ENCODE measurements at regions not wholly inside any gene's neighbourhood (a gene's known extent, or its start where the extent isn't known, plus 50 kb on each side); places are given as distances from the start of the nearest gene placed in this dataset.
"Not testable (repeated sequence)": the region's sequence is repeated elsewhere in the genome, so short reads cannot be mapped to it uniquely, and the experiment has no call there.

DNA sequence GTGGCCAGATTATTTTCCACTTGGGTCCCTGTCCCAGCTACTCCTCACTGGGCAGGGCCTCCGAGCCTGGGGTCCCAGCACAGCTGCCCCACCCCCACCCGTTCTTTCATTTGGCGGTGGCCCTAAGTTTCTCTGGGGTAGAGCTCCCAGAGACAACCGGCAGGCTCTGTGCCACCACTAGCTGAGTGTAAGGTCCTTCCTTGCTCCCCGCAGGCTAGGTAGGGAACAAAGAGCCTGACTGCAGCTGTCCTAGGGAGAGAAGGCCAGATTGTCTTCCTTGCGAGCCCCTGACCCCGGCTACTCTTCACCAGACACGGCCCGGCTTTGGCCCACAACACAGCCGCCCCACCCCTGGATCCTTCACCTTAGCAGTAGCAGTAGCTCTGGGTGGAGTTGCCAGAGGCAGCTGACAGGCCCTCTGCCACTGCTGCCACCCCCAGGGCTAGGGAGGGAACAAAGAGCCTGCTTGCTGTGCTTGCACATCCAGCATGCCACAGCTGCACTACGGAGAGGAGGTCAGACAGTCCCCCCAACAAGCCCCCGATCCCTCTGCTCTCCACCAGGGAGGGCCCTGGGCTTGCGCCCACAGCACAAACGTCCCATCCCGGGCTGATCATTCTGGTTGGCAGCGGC, 215.9 kb upstream of the POTEB3 start:
- H3K27ac ChIP-seq (replicated peaks); H3K27me3 ChIP-seq (ENCODE audit: low read depth); H3K4me3 ChIP-seq; H3K4me1 ChIP-seq; DNase-seq; H3K9me3 ChIP-seq (replicated peaks); H3K36me3 ChIP-seq; intact Hi-C loops (cut with micrococcal nuclease): not testable (repeated sequence)

DNA sequence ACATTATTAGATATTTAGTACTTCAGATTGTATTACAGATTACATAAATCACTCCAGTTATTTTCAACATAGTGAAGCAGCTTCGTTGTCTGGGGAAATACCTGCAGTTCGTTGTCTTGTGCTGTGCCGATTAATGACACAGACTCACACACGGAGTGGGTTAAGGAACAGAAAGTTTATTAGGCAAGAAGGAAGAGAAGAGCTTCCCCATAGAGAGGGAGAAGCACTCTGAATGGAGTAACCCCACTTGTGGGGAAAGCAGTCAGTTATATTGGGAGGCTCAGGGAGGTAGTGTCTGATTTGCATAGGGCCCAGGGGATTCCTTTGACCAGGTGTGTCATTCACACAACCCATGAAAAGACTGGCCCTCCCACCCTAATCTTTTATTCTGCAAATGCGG, 213.4 kb upstream of the POTEB3 start:
- H3K4me3 ChIP-seq; intact Hi-C loops (cut with micrococcal nuclease): not testable (repeated sequence)

DNA sequence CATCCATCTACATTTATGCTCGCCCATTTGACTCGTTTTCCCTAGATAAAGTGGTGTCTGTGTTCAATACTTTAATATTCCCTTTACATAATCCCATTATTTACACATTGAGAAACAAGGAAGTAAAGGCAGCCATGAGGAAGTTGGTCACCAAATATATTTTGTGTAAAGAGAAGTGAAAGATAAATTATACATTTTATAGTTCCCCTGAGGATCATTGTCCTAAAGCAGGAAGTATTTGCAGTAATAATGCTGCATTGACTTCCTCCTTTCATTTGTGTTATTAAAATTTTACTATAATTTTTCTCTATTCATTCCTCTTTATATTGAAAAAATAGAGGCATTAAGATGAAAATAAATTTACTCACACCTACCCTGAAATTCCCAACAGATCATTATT, 198.5 kb upstream of the POTEB3 start:
- H3K4me1 ChIP-seq; H3K9me3 ChIP-seq (replicated peaks); H3K36me3 ChIP-seq; DNase-seq; H3K4me3 ChIP-seq; H3K27ac ChIP-seq (replicated peaks); H3K27me3 ChIP-seq (ENCODE audit: low read depth); intact Hi-C loops (cut with micrococcal nuclease): not testable (repeated sequence)

More for the DNA sequence above, 213.4 kb upstream of the POTEB3 start:
- not testable (repeated sequence) for DNase-seq; H3K36me3 ChIP-seq; H3K4me1 ChIP-seq; H3K27me3 ChIP-seq (ENCODE audit: low read depth); H3K9me3 ChIP-seq (replicated peaks); H3K27ac ChIP-seq (replicated peaks)

- DNase-seq; H3K4me1 ChIP-seq; H3K9me3 ChIP-seq (replicated peaks); H3K36me3 ChIP-seq; intact Hi-C loops (cut with micrococcal nuclease); H3K27me3 ChIP-seq (ENCODE audit: low read depth); H3K27ac ChIP-seq (replicated peaks); H3K4me3 ChIP-seq: not testable (repeated sequence)
Measured at GRCh38 chr15:21626694-21627093, 186.4 kb upstream of the POTEB3 start.

DNA sequence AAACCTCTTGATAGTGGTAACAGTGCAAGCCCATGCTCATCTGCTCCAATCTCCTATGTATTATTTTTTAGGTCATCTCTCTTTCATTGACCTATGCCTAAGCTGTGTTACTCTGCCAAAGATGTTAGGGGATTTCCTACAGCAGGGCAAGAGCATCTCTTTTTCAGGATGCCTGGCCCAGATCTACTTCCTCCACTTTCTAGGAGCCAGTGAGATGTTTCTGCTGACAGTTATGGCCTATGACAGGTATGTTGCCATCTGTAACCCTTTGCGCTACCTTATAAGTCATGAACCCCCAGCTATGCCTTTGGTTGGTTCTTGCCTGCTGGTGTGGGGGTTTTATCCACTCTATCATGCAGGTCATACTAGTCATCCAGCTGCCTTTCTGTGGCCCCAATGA, 168.9 kb upstream of the POTEB3 start:
- intact Hi-C loops (cut with micrococcal nuclease); H3K36me3 ChIP-seq; H3K9me3 ChIP-seq (replicated peaks); H3K4me3 ChIP-seq; H3K4me1 ChIP-seq; H3K27ac ChIP-seq (replicated peaks); H3K27me3 ChIP-seq (ENCODE audit: low read depth); DNase-seq: not testable (repeated sequence)

DNA sequence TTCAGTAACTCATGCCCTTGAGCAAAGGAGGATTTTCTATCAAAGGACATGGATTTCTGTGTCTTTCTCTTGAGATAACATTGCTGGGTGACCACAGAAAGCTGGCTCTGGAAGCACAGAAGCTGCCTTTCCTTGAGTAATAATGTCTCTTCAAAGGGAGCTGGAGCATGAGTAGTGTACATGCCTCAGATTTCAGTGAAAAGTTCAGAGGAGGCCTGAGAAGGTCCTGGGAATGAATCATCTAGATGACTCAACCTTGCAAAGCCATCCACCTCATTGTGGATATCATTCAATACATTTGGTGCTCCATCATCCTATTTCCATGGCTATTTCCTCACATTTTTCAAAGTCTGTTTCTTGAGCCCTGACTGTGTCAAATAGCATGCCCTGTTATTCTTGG, 125.1 kb upstream of the POTEB3 start:
- H3K9me3 ChIP-seq (replicated peaks); H3K4me3 ChIP-seq; intact Hi-C loops (cut with micrococcal nuclease); H3K4me1 ChIP-seq; H3K27me3 ChIP-seq (ENCODE audit: low read depth); H3K27ac ChIP-seq (replicated peaks); H3K36me3 ChIP-seq; DNase-seq: not testable (repeated sequence)

- H3K36me3 ChIP-seq; DNase-seq; H3K27ac ChIP-seq (replicated peaks); H3K4me1 ChIP-seq; H3K27me3 ChIP-seq (ENCODE audit: low read depth); H3K9me3 ChIP-seq (replicated peaks); intact Hi-C loops (cut with micrococcal nuclease); H3K4me3 ChIP-seq: not testable (repeated sequence)
Measured at GRCh38 chr15:21551809-21552208, 111.5 kb upstream of the POTEB3 start.

GRCh38 chr15:21546182-21546903, 106.0 kb upstream of the POTEB3 start:
- peak overlapping the region; percentile 56 for H3K27ac ChIP-seq (replicated peaks)
- H3K4me3 ChIP-seq; H3K36me3 ChIP-seq; H3K9me3 ChIP-seq (replicated peaks); H3K4me1 ChIP-seq; H3K27me3 ChIP-seq (ENCODE audit: low read depth); intact Hi-C loops (cut with micrococcal nuclease): not testable (repeated sequence)
- DNase-seq, result peak; percentile 16

GRCh38 chr15:21532785-21533184, 92.5 kb upstream of the POTEB3 start:
- DNase-seq; H3K9me3 ChIP-seq (replicated peaks); intact Hi-C loops (cut with micrococcal nuclease); H3K27me3 ChIP-seq (ENCODE audit: low read depth); H3K27ac ChIP-seq (replicated peaks); H3K36me3 ChIP-seq; H3K4me3 ChIP-seq; H3K4me1 ChIP-seq: not testable (repeated sequence)

GRCh38 chr15:21516248-21516647, 75.9 kb upstream of the POTEB3 start:
- DNase-seq; H3K27me3 ChIP-seq (ENCODE audit: low read depth); H3K4me3 ChIP-seq; H3K36me3 ChIP-seq; H3K9me3 ChIP-seq (replicated peaks); intact Hi-C loops (cut with micrococcal nuclease); H3K27ac ChIP-seq (replicated peaks); H3K4me1 ChIP-seq: not testable (repeated sequence)

- DNase-seq; H3K9me3 ChIP-seq (replicated peaks); H3K27ac ChIP-seq (replicated peaks); H3K36me3 ChIP-seq; H3K27me3 ChIP-seq (ENCODE audit: low read depth); H3K4me1 ChIP-seq; intact Hi-C loops (cut with micrococcal nuclease); H3K4me3 ChIP-seq: not testable (repeated sequence)
Measured at GRCh38 chr15:21515296-21515695, 75.0 kb upstream of the POTEB3 start.

- H3K4me3 ChIP-seq; H3K27me3 ChIP-seq (ENCODE audit: low read depth); H3K4me1 ChIP-seq; H3K27ac ChIP-seq (replicated peaks); intact Hi-C loops (cut with micrococcal nuclease); DNase-seq; H3K9me3 ChIP-seq (replicated peaks); H3K36me3 ChIP-seq: not testable (repeated sequence)
Measured at GRCh38 chr15:21503021-21503420, 62.7 kb upstream of the POTEB3 start.
